Type B pancreatic cell (in vitro differentiated cells): ENCODE measurements at regions not wholly inside any gene's neighbourhood (a gene's known extent, or its start where the extent isn't known, plus 50 kb on each side); places are given as distances from the start of the nearest gene placed in this dataset.

Source experiments
- DNase-seq: peaks from one replicate; pipeline ENCODE4 v3.0.0; 2021; ENCODE audit warnings: mixed read lengths; ENCODE audit not compliant: unreplicated experiment; ENCODE audit errors: extremely low spot score
- H3K27ac Mint-ChIP-seq: 2 replicates; pipeline ENCODE4 v1.8.0; 2021; ENCODE audit warnings: mild to moderate bottlenecking, mixed read lengths
- H3K27me3 Mint-ChIP-seq: 2 replicates; pipeline ENCODE4 v1.8.0; 2021; ENCODE audit warnings: mixed read lengths
- H3K36me3 Mint-ChIP-seq: 2 replicates; pipeline ENCODE4 v1.8.0; 2021; ENCODE audit warnings: mixed read lengths
- H3K4me1 Mint-ChIP-seq: one replicate; pipeline ENCODE4 v1.8.0; 2021; ENCODE audit warnings: mixed read lengths; ENCODE audit not compliant: unreplicated experiment
- H3K4me3 Mint-ChIP-seq: 2 replicates; pipeline ENCODE4 v1.8.0; 2021; ENCODE audit warnings: mild to moderate bottlenecking, mixed read lengths
- H3K9me3 Mint-ChIP-seq: 2 replicates; pipeline ENCODE4 v1.8.0; 2021; ENCODE audit warnings: mixed read lengths
- CTCF ChIP-seq: fragments of 200-600 bp; sonication (generic); conservative IDR thresholded peaks from 2 replicates; pipeline ENCODE4 v1.5.0; 2021; ENCODE audit warnings: antibody characterized with exemption, mild to moderate bottlenecking

DNA sequence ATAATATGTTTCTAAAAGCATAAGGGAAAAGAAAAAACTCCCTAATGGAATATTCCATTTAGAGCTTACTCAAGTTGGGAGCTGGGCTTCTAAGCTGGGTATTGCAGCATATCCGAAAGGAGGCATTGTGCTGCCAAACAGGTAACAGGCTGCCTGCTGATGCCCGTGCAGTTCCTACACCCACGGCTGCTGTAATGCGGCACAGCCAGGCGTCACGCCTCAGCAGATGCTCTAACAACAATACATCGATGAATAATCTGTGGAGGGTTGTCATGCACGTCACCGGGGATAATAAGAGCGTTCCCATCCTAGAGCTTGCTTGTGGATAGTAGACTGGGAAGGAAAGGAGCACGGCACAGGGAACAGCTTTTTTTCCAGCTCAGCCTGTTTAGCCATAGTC, 1582.1 kb upstream of the SLC10A2 start:
- no peaks in the 10 kb centered on the region for H3K4me1 Mint-ChIP-seq
- H3K4me3 Mint-ChIP-seq: no peak overlapping the region
- DNase-seq: no peak
- no peak for TF ChIP-seq CTCF
- H3K9me3 Mint-ChIP-seq: no peaks in the 10 kb centered on the region
- H3K36me3 Mint-ChIP-seq: no peaks in the 10 kb centered on the region
- H3K27ac Mint-ChIP-seq: no peak overlapping the region
- no peaks in the 10 kb centered on the region for H3K27me3 Mint-ChIP-seq

DNA sequence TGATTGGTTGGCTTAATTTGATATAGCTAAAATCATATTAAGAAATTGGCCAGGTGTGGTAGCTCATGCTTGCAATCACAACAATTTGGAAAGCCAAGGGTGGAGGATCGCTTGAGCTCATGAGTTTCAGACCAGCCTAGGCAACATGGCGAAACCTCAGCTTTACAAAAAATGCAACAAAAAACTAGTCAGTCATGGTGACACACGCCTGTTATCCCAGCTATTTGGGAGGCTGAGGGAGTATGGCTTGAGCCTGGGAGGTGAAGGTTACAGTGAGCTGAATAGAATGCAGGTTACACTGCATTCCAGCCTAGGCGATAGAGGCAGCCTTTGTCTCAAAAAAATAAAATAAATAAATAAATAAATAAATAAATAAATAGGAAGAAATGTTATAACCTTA, 1579.6 kb upstream of the SLC10A2 start:
- Mint-ChIP-seq H3K4me1 (no peaks in the 10 kb centered on the region), H3K27ac (no peak overlapping the region), H3K27me3 (no peaks in the 10 kb centered on the region), H3K9me3 (no peaks in the 10 kb centered on the region), H3K4me3 (no peak overlapping the region), H3K36me3 (no peaks in the 10 kb centered on the region)
- DNase-seq: no peak
- no peak for TF ChIP-seq CTCF

DNA sequence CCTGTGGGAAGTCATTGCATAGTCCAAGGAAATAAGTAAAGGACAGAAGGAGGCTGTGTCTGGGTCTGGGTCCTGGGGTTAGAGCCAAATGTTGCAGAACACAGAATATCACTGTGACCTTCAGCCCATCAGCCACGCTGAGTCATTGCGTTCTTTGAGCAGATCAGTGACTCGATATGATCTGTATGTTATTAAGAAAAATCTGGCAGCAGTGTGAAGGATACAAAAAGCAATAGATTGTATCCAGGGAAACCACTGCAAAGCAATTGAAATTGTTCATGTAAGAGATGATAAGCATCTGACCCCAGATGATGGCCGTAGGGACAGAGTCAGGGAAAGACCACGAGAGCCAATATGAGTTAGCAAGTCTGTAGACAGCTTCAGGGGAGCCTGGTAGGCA, 1575.1 kb upstream of the SLC10A2 start:
- H3K9me3 Mint-ChIP-seq: no peaks in the 10 kb centered on the region
- TF ChIP-seq CTCF: no peak
- no peaks in the 10 kb centered on the region for H3K27me3 Mint-ChIP-seq
- H3K4me3 Mint-ChIP-seq: no peak overlapping the region
- H3K27ac Mint-ChIP-seq: no peak overlapping the region
- no peaks in the 10 kb centered on the region for H3K36me3 Mint-ChIP-seq
- no peak for DNase-seq
- no peaks in the 10 kb centered on the region for H3K4me1 Mint-ChIP-seq

DNA sequence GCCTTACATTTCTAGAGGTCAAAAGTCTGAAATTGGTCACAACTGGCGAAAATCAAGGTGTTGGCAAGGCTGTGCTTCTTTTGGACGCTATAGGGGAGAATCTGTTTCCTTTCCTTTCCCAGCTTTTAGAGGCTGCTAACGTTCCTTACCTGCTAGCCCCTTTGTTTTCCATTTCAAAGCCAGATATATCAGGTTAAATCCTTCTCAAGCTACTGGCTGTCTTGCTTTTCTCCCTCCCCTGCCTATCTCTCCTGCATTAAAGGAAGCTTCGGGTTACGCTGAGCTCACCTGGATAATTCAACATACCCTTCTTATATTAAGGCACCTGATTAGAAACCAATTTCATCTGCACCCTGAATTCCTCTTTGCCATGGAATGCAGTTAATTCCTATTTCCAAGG, 1569.7 kb upstream of the SLC10A2 start:
- Mint-ChIP-seq H3K4me1 (no peaks in the 10 kb centered on the region), H3K4me3 (no peak overlapping the region), H3K36me3 (no peaks in the 10 kb centered on the region), H3K27me3 (no peaks in the 10 kb centered on the region), H3K27ac (no peak overlapping the region), H3K9me3 (no peaks in the 10 kb centered on the region)
- DNase-seq: no peak
- no peak for TF ChIP-seq CTCF

DNA sequence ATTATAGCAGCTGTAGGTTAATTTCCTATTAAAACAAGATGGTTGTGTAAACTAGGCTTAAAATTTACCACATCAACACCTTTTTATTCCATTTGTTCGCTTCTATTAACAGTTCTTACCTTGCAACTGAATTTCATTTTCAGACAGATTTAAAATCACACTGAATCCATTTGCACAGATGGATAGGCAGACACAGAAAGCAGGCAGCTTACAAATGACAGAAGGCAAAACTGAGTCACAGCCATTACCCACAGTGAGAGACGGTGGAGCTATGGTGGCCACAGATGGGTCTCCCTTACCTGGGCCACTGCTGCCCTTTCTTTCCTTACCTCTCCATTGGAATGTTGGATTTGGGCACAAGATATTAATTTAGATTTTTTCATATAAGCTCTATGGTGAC, 1567.8 kb upstream of the SLC10A2 start:
- Mint-ChIP-seq H3K36me3 (no peaks in the 10 kb centered on the region), H3K4me1 (no peaks in the 10 kb centered on the region), H3K27me3 (no peaks in the 10 kb centered on the region), H3K27ac (no peak overlapping the region), H3K9me3 (no peaks in the 10 kb centered on the region), H3K4me3 (no peak overlapping the region)
- TF ChIP-seq CTCF: no peak
- DNase-seq: no peak

GRCh38 chr13:104632736-104633135, 1566.5 kb upstream of the SLC10A2 start:
- TF ChIP-seq CTCF: no peak
- Mint-ChIP-seq H3K27me3 (no peaks in the 10 kb centered on the region), H3K36me3 (no peaks in the 10 kb centered on the region), H3K4me3 (no peak overlapping the region), H3K27ac (no peak overlapping the region), H3K9me3 (no peaks in the 10 kb centered on the region), H3K4me1 (no peaks in the 10 kb centered on the region)
- DNase-seq: no peak
